Endodermal cell (in vitro differentiated cells): ENCODE measurements at regions not wholly inside any gene's neighbourhood (a gene's known extent, or its start where the extent isn't known, plus 50 kb on each side); places are given as distances from the start of the nearest gene placed in this dataset.

Experiments used
- DNase-seq: peaks from one replicate; pipeline ENCODE4 v3.0.0-alpha.2; 2017
- H3K27ac ChIP-seq: 2 replicates; pipeline ENCODE4 v1.5.1; 2013; ENCODE audit warnings: mild to moderate bottlenecking, low read depth, low read length, moderate library complexity
- H3K27me3 ChIP-seq: 2 replicates; pipeline ENCODE4 v1.6.1; 2013; ENCODE audit warnings: mild to moderate bottlenecking, low read length, moderate library complexity; ENCODE audit not compliant: insufficient read depth, control insufficient read depth, poor library complexity, severe bottlenecking
- H3K36me3 ChIP-seq: 2 replicates; pipeline ENCODE4 v1.7.0; 2013; ENCODE audit warnings: mild to moderate bottlenecking, low read length, moderate library complexity; ENCODE audit not compliant: control insufficient read depth, insufficient read depth
- H3K4me1 ChIP-seq: one replicate; pipeline ENCODE4 v1.7.0; 2013; ENCODE audit warnings: low read length; ENCODE audit not compliant: control insufficient read depth, insufficient read depth
- H3K4me3 ChIP-seq: 2 replicates; pipeline ENCODE4 v1.5.1; 2013; ENCODE audit warnings: mild to moderate bottlenecking, low read length, moderate library complexity
- H3K9ac ChIP-seq: 2 replicates; pipeline ENCODE4 v1.6.1; 2013; ENCODE audit warnings: mild to moderate bottlenecking, low read length, moderate library complexity; ENCODE audit not compliant: poor library complexity, severe bottlenecking; ENCODE audit errors: extremely low read depth
- H3K9me3 ChIP-seq: 2 replicates; pipeline ENCODE4 v1.6.1; 2013; ENCODE audit warnings: mild to moderate bottlenecking, low read length, moderate library complexity; ENCODE audit not compliant: control insufficient read depth
- H3K27ac Mint-ChIP-seq: 2 replicates; pipeline ENCODE4 v1.8.0; 2020; ENCODE audit warnings: mixed read lengths
- H3K27me3 Mint-ChIP-seq: 2 replicates; pipeline ENCODE4 v1.8.0; 2021; ENCODE audit warnings: mild to moderate bottlenecking, mixed read lengths; ENCODE audit not compliant: insufficient read depth
- H3K36me3 Mint-ChIP-seq: 2 replicates; pipeline ENCODE4 v1.8.0; 2020; ENCODE audit warnings: low read depth, mixed read lengths
- H3K4me1 Mint-ChIP-seq: 2 replicates; pipeline ENCODE4 v1.8.0; 2020; ENCODE audit warnings: mixed read lengths
- H3K4me3 Mint-ChIP-seq: 2 replicates; pipeline ENCODE4 v1.8.0; 2020; ENCODE audit warnings: mild to moderate bottlenecking, moderate library complexity, mixed read lengths
- H3K9me3 Mint-ChIP-seq: 2 replicates; pipeline ENCODE4 v1.8.0; 2020; ENCODE audit warnings: mild to moderate bottlenecking, mixed read lengths
- WGBS, 2 experiments: methylation state at CpG; one replicate each; pipeline versions ENCODE4 v1.1.5 to v1.1.7; 2013; ENCODE audit warnings: missing lambda C conversion rate in 2 of 2, mixed read lengths in 1 of 2; ENCODE audit not compliant: insufficient coverage in 1 of 2, insufficient read length in 1 of 2; 5-methylcytosine and 5-hydroxymethylcytosine counted together
- TF ChIP-seq, protein P1 (sequence below): fragments of 200-600 bp; sonication (generic); conservative IDR thresholded peaks from 2 replicates; pipeline ENCODE4 v1.5.0; 2021; ENCODE audit warnings: antibody characterized with exemption, mild to moderate bottlenecking

DNA sequence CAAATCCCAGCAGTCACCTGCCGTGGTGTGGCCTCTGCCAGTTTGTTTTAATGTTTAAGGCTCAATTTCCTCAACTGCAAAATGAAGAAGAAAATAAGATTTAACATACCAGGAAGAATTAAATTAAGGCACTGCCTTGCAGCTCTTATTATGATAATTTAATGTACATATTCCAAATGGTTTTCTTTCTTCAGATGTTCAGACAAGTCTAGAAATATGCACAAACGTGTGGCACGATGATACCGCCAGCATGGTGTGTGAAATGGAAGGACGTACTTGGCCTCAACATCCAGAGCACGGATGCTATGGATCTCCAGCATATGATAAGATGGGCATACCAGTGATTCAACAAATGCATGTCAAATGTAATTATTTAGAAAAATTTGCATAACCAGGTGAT is 959.4 kb upstream of the TMEM132C start:
- peaks cover 18% of the 10 kb centered on the region for H3K27me3 Mint-ChIP-seq
- H3K9me3 Mint-ChIP-seq, result no peaks in the 10 kb centered on the region
- 80 to 88% methylated on average over 5 to 6 of the region's 6 CpGs for WGBS, 2 experiments
- H3K27me3 ChIP-seq, result peaks cover 3% of the 10 kb centered on the region
- H3K36me3 ChIP-seq, result no peaks in the 10 kb centered on the region
- no peak overlapping the region for H3K4me3 Mint-ChIP-seq
- no peaks in the 10 kb centered on the region for H3K4me1 Mint-ChIP-seq
- no peak overlapping the region for H3K27ac ChIP-seq
- H3K9ac ChIP-seq, result no peak overlapping the region
- no peak for DNase-seq
- H3K36me3 Mint-ChIP-seq, result no peaks in the 10 kb centered on the region
- no peaks in the 10 kb centered on the region for H3K4me1 ChIP-seq
- TF ChIP-seq, protein P1, sequence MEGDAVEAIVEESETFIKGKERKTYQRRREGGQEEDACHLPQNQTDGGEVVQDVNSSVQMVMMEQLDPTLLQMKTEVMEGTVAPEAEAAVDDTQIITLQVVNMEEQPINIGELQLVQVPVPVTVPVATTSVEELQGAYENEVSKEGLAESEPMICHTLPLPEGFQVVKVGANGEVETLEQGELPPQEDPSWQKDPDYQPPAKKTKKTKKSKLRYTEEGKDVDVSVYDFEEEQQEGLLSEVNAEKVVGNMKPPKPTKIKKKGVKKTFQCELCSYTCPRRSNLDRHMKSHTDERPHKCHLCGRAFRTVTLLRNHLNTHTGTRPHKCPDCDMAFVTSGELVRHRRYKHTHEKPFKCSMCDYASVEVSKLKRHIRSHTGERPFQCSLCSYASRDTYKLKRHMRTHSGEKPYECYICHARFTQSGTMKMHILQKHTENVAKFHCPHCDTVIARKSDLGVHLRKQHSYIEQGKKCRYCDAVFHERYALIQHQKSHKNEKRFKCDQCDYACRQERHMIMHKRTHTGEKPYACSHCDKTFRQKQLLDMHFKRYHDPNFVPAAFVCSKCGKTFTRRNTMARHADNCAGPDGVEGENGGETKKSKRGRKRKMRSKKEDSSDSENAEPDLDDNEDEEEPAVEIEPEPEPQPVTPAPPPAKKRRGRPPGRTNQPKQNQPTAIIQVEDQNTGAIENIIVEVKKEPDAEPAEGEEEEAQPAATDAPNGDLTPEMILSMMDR, result no peak
- H3K4me3 ChIP-seq, result no peak overlapping the region
- H3K9me3 ChIP-seq, result no peaks in the 10 kb centered on the region
- no peak overlapping the region for H3K27ac Mint-ChIP-seq

- Mint-ChIP-seq H3K36me3 (no peaks in the 10 kb centered on the region), H3K4me1 (no peaks in the 10 kb centered on the region), H3K4me3 (no peak overlapping the region), H3K27me3 (peaks cover 14% of the 10 kb centered on the region), H3K27ac (no peak overlapping the region), H3K9me3 (no peaks in the 10 kb centered on the region)
- DNase-seq, result no peak
- Histone ChIP-seq H3K36me3 (no peaks in the 10 kb centered on the region), H3K9me3 (no peaks in the 10 kb centered on the region), H3K27ac (no peak overlapping the region), H3K4me3 (no peak overlapping the region), H3K4me1 (no peaks in the 10 kb centered on the region), H3K27me3 (no peaks in the 10 kb centered on the region), H3K9ac (no peak overlapping the region)
- TF ChIP-seq, protein P1, result no peak
- WGBS, 2 experiments, result 77% methylated on average over 1 of the region's 1 CpG; no CpG with 5 or more reads in 1 of the 2 experiments
These were observed 958.8 kb upstream of the TMEM132C start for GRCh38 chr12:127308148-127308547.

DNA sequence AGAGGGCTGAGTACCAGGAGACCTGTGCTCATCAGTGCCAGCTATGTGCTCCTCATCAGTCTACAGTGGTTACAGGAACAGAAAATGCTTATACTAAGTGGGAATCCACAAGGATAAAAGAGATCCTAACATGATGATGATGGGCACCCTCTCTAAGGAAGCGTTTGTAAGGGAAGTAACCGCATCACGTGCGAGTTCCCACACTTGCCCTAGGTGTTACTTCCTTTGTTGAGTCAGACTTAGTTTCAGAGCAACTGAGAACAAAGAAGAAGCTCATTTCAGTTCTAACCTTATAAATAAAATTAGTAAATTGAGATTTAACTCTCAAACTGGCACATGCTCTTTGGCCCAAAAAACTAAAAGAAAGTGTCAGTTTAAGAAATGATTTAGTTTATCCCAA is 956.4 kb upstream of the TMEM132C start:
- Mint-ChIP-seq H3K27ac (no peak overlapping the region), H3K9me3 (peaks cover 12% of the 10 kb centered on the region), H3K36me3 (no peaks in the 10 kb centered on the region), H3K27me3 (peaks cover 17% of the 10 kb centered on the region), H3K4me3 (no peak overlapping the region), H3K4me1 (no peaks in the 10 kb centered on the region)
- TF ChIP-seq, protein P1, result no peak
- Histone ChIP-seq H3K27me3 (no peaks in the 10 kb centered on the region), H3K4me3 (no peak overlapping the region), H3K9me3 (peaks cover 14% of the 10 kb centered on the region), H3K36me3 (no peaks in the 10 kb centered on the region), H3K27ac (no peak overlapping the region), H3K9ac (no peak overlapping the region), H3K4me1 (no peaks in the 10 kb centered on the region)
- no peak for DNase-seq
- 63 to 86% methylated on average over 1 to 4 of the region's 4 CpGs for WGBS, 2 experiments
